Suppressor macrophage (primary cell): ENCODE measurements at regions not wholly inside any gene's neighbourhood (a gene's known extent, or its start where the extent isn't known, plus 50 kb on each side); places are given as distances from the start of the nearest gene placed in this dataset.

Source experiments
- DNase-seq, 4 experiments: peaks; one replicate each; pipeline ENCODE4 v3.0.0-alpha.2; 2020 to 2022

DNA sequence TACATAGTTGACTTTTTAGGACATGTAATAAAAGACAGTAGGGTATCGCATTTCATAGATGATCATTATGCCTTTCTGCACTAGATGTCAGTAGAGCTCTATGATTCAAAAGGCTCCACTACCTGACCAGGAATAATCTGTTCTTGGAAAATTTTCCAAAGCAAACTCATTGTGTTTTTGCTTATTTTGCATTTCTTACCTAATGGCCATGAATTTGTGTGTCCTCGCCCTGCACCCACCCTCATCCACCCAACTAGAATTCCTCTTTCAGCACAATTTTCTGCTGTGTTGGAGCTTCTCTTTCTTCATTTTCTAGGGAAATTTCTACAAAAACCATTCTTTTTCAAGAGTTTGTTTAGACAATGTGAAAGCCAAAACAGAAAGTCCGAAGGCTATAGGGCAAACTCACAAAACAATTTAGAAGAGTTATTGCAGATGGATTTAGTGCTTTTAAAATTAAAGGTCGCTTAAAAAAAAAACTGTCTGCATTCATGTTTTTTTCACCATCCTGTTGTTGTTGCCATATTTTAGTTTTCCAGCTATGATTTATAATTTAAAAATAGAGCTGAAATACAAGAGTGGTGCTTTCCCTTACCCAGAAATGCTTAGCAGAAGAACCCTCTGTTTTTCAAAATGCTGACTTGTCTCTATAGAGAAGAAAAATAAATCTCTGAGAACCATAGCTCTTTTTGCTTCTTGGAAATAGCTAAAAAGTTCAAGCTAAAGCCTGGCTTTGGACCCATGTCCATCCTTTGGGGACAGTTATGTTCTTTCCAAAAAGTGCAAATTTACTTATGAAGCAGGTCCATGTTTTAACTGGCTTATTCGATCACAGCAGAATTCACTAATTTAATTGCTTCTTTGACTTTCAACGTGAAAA is 183.7 kb downstream of the SPATA18 start:
- no peak for DNase-seq

DNA sequence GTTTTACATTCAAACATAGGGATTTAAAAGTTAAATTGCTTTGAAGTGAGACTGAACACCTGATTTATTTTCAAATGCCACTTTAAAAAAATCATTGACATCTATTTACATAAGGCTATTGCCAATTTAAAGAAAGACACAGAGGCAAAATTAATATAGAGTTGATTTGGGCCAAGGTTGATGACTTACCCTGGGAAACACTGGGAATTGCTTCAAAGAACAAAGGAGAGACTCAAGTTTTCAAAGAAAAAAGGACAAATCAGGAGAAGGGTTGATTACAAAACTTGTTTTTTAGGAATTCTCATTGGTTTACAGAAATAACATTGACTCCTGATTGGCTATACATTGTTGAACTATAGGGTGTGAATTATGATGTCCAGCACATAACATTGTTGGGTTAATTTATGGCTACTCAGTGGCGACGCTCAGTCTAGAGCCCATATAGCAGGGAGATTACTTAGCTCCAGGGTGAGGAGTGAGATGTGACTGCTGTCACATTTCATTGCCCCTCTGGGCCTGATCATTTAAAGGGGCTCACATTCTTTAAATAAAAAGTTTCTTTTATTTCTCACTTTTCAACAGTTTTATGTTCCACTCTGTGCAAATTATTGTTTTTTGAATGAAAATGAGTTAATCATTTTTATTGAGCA is 184.6 kb downstream of the SPATA18 start:
- DNase-seq = no peak

DNA sequence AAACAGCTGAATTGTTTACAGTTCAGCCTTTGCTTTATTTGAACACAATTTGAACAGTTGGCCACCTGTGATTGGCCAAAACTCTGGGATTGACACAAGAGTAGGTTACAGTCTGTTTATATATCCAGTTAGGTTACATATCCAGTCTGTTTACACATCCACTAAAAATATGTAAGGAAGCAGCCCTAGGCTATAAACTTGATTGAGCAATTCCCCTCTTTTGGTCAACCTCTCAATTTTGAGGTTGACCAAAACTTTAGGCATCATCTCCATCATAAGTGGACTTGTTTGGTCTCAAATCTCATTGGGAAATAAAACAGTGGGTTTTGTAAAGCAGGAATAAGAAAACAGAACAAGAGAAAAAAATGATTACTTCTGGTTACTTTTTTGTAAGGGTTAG is 190.8 kb downstream of the SPATA18 start:
- DNase-seq = no peak

DNA sequence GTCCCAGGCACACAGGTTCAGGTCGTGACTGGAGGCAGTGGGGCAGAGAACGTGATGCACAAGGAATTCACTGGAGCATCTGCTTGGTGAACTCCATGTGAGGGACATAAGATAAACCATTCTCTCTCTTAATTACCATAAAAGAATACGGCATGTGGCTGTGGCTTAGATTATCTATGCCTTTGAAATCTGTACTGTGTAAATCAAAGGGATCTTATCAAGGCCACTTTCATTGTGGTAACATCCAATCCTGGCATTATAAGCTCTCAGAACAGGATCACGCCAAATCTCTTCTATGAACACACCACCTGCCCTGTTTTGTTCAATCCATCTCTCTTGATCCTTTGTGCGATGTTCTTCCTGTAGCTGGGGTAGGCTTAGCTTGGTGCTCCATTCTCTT is 192.3 kb downstream of the SPATA18 start:
- no peak for DNase-seq

DNA sequence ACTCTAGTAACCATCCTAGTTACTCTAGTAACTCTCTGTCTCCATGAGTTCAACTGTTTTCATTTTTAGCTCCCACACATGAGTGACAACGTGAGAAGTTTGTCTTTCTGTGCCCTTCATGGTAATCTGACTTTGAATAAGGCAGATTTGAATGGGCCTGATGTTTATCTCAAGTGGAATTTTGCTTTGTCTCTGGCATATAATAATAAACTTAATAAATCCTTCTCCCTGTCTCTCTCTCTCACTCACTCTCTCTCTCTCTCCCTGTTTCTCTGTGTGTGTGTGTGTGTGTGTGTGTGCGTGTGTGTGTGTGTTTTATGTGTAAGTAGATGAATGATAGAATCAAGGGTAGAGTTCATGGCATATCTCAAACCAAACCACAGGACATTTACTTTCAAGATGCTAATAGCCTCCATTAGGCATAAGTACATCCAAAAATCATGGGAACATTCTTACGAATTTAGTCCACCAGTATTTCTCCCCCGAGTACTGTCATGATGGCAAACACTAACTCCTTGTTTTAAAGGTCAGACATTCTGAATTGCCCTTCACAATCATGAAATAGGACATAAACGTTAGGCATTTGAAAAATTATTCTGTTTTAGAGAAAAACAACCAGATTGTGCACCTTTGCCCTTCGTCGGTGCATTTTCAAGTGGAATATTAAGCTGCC is 193.1 kb downstream of the SPATA18 start:
- DNase-seq = no peak

DNA sequence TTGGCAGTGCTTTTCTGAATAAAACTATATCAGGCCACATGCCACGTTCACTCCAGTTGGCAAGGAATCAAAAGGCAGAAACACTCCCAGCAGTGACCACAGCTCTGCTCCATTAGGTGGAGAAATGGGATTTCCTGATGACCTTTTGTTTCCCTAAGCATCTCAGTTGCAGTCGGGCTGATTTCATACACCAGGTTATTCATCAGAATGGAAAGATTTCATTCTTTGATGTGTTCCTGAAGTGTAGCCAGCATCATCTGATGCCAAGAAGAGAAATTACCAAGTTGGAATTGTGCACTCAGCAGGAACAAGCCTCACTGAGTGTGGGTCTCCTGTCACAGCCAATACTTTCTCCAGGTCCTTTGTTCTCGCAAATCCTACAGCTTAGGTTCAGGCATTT is 193.7 kb downstream of the SPATA18 start:
- no peak for DNase-seq

DNA sequence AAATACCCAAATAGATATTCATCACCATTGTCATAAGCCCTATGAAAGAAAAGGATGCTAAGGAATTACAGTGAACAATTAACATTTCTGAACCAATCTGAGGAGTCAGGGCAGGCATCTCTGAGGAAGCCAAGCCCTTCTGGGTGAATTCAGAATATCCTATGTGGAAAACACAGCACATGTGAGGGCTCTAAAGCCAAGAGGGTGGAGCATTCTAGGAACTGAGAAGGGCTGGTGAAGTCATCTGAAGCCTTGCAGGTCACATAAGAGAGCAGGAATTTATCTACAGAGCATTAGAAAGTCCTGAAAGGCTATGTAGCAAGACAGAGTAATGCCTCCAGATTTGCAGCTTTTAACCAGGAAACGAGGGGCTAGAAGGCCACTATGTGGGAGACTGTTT is 195.7 kb downstream of the SPATA18 start:
- no peak for DNase-seq

DNA sequence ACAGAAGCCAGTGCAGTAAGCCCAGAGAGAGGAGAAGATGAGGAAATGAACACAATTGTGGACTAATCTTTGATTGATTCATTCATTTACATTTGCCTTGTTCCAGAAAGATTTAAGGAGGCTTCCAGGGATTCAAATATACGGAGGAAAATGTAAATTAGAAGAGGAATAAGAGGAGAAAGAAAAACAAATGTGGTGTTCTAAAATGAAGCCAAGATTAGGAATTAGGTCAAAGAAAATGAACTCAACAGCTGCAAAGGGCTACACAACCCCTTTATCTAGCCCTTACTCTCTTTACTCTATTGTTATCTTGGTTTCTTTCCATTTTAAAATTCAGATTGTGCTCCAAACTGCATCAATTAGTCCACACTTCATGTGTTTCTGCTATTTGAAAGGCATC is 196.8 kb downstream of the SPATA18 start:
- no peak for DNase-seq

DNA sequence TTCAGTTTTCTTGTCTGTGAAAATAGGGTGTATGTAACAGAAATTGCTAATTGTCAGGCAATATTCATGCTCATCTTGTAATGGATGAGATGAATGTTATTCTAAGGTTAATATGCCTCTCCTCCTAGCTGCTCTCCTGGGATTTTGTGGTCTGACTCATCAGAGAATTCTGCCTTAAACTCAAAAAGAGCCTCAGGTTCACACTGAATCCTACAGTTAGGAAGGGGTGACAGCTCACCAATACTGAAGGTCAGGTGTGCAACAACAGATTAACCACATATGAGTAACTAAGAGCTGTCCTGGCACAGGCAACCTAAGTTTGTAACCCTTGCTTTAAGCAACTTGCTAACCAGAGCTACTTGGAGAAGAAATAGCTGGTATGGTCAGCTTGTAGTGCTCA is 197.7 kb downstream of the SPATA18 start:
- DNase-seq = no peak

DNA sequence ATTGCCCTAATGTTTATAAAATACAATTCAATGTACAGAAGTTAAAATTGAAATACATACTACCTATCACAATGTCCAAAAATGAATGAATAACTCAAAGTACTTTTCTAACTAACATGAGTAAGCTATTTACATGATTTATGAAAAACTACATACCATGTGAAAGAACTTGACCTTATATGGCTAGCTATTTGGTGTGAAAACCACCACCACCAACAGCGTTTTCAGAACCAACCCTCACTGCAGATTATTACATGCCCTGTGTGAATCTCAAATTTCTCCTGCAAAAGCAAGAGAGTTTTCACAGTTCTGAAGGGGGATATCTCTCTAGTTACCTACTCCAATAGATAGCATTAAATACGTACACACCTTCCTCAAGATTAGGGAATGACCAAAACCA is 198.5 kb downstream of the SPATA18 start:
- DNase-seq = no peak

DNA sequence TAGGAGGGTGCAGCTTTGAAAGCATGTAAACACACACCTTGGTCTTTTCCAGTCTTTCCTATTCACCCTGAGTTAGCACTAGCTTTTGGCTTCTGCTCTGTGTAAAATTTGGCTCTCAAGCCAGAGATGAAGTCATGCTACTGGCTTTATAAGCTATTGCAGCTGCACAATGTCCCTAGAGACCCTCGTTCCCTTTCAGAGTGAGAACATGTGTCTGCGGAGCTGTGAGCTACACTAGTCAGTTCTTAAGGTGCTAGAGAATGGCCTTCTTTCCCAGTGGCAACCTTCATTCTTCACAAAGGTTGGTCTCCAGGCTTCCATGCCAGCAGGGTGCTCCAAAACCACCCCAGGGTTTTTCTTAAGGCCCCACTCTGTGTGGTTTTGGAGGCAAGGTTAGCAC is 199.1 kb downstream of the SPATA18 start:
- DNase-seq = no peak

DNA sequence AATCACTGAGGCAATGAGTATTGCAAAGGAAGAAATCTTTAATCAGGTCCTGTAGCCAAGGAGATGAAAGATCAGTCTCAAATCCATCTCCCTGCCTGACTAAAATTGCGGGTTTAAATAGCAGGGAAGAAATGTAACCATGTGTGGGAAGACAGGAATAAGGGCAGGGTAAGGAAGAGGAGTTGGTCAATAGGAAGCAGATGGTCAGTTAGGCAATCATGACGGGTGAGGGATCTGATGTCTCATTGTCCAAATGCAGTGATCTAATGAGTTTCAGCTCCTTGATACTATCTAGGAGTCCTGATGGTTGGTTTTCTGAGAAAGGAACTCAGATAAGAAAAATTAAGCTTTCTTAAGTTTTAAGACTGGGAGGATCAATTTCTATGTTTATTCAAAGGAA is 200.8 kb downstream of the SPATA18 start:
- no peak for DNase-seq

DNA sequence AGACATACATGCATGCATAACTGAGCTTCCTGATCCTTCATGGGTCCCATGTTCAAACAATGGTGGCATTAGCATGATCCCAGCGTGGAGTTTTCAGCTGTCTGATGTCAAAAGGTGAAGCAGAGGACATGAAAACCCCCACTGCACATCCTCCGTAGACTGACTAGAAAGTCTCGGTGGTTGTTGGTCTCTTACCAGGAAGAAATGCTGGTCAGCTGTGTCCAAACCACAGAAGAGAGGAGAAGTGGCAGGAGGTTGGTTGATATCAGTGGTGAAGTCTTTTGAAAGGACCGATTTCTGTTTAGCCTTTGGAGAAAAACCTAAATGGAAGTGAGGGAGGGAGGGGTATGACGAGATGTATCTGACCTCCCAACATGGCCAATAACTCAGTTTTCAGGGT is 201.9 kb downstream of the SPATA18 start:
- no peak for DNase-seq

DNA sequence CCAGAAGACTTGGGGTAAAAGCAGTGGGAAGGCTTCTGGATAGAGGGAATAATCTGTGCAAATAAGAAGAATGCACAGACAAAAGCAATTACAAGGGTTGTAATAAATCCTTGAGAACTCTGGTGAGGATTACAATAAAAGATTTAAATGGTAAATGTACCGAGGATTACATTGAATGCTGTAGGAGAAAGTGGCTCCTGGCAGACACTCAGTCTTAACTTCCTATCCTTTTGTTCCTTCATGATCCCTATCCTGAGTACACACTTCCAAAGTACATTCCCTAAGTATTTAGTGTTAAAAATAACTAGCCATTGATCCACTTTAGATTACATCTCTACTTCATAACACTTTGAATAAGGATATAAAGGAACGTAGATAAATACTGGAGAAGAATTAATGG is 205.4 kb downstream of the SPATA18 start:
- DNase-seq = no peak

DNA sequence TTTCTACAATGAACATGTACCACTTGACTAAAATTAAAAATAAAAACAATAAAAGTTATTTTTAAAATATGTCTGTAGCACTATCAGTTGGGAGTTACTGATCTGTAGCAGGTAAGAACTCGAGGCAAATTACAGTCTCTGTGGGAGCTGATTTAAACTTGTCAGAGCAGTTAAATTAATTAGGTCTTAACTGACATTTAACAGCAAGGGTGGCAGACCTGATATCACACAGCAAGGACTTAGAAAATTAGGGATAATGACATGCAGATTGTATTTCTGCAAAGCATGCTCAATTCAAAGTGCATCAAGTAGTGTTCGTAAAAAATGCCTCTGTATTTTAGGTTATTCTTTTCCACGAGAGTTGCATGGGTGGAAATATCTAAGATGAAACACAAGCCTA is 208.9 kb downstream of the SPATA18 start:
- DNase-seq = no peak

DNA sequence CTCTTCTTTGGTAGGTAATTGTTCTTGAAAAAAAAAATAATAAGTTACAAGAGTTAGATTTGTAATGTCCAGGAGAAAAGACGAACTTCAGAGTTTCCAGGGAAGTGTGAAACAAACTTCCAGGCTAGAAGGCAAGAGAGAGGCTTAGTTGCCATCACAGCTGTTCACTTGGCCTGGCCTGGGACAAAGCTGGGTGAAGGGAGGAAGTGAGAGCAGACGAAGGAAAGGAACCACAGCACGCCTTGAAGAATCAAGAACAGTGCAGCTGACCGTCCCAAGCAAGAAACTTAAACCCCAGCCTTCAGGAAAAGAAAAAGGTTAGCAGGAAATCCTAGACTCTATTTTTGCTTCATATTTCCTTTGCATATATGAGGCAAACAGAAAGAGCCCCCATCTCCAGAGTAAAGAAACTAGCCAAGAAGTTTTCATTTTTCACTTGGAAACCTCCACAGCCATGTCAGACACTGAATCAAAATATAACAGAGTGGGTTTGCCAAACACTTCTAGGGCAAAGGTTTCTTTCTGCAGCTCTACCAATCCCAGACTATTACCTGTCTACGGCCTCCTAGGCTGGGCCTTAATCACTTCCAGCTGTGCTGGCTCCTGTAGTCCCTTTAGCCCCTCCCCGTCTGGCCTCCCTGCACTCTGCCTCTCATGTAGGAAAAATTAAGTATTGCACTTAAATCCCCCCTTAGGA is 209.6 kb downstream of the SPATA18 start:
- DNase-seq = peak in 2 of 4 experiments; percentile 3 to 4

DNA sequence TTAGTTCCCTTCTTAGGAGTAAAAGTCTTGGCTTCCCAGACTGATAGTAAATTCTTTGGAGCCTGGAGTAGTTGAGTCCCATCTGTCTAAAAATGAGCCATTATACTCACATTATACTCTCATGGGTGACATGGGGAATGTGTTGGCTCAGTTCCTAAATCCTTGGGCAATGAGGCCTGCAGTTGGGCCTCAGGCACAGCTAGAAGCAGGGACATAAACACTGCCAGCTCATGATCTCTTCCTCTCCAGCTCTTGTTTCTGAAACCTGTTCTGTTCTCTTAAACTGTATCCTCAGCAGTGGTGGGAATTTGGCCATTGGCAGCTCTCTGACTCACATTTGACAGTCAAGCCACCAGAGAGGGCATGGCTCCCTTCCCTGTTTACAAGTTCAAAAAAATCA is 212.5 kb downstream of the SPATA18 start:
- DNase-seq = no peak

DNA sequence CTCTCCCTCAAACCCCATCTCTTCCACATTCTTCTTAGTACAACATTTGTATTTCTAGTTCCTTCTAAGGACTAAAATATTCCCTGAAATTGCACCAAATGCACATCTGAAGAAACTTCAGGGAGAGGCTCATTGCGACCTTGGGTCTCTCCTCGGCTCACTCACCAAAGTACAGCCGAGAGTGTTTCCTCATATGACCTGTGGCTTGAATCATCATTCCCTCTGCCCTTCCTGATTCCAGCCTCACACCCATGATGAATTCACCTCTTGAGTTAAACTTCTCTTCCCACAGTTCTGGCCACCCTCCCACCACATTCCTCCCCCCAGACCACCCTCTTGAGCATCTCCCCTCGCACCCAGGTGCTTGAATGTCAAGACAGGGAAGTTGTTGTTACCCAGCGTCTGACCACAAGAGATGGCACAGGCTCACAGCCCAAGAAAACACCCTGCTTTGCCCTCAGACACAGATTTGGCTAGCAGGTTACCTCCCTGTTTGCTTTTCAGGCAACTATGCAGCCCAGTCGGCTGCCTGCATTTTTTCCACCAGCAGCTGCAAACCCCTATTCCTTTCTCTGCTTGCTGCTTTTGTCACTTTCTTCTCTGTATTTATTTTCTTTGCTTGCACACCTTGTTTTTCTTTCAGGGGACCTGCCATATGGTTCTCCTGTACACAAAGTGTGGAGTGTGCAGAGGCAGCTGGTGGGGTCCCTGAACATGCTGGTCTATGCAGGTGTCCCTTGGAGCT is 214.8 kb downstream of the SPATA18 start:
- DNase-seq = no peak

DNA sequence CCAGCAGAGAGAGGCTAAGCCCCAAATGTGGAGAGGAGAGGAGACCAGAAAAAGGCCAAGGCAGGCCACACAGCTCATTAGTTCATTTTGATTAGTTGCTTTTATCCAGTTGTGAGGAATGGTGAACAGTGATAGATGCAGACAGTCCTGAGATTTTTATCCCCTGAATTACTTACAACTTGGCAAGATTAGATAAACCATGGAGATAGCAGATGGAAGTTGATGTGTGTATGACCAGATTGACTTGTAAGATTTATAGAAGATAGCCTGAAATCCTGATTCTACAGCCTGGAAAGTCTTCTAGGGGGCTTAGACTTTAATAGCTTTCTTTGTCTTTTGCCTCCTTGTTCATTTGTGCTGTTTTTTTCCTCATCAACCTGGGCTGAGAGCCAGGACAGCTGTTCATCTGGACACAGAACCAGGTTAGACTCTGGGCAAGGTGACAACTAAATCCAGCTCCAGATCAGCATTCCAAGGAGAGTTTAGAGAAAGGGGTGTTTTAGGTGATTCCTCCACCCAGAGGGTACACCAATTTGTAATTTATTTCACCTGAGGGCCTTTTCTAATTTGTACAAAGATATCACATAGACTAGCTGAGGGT is 215.5 kb downstream of the SPATA18 start:
- DNase-seq = no peak

DNA sequence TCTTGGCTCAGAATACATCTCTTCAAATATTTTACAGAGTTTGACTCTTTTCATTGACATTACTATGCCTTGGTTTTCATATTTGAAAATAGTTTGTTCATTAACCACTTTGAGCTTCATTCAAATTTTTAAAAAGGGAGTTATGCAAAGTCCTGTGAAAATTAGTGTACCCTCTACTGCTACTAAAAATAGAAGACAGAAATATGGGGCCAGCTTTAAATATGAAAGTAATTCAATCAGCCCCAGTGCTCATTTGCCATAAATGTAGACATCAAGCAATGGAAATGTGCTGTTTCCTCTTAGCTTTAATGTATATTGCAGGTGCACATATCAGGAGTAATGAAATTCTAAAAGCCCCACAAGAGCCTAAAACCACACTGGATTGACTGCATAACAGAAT is 218.7 kb downstream of the SPATA18 start:
- no peak for DNase-seq

DNA sequence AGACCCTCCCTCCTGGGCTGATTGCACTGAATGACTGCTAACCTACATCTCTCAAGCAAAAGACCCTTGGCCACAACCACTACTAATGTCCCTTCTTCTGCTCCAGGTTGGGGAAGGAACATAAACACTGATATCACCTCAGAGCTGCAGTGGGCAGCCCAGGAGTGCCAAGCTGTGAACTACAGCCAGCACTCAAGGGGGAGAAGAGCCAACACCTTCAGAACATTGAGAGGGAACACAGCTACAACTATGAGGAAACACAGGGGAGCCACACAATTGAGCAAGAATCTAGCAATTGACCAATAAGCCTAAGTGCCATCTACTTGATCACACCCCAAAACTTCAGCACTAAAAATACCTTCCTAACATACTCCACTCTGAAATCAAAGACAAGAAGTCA is 222.8 kb downstream of the SPATA18 start:
- DNase-seq = no peak
